ENCODE measurements at regions not wholly inside any gene's neighbourhood (a gene's known extent, or its start where the extent isn't known, plus 50 kb on each side); places are given as distances from the start of the nearest gene placed in this dataset.
"Not testable (repeated sequence)": the region's sequence is repeated elsewhere in the genome, so short reads cannot be mapped to it uniquely, and the experiment has no call there.

DNA sequence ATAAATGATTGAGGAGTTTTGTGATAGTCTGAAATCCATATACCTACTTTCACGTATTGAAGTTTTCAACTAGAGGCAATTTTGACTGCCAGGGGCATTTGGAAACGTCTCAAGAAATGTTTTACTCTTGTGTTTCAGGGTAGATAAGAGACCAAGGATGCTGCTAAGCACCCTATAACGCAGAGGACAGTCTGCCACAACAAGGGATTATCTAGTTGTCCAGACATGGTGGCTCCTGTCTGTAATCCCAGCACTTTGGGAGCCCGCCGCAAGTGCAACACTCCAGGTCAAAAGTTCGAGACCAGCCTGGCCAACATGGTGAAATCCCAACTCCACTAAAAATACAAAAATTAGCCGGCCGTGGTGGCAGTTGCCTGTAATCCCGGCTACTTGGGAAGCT, 133.7 kb upstream of the CCNG1 start:
- H3K27me3 ChIP-seq (ENCODE audit: control insufficient read depth, insufficient read depth, low read length) = no peaks in the 10 kb centered on the region
- no peak overlapping the region for H3K4me3 ChIP-seq (ENCODE audit: low read depth, low read length)
- no peak for DNase-seq (ENCODE audit: low read depth)
- no peak for TF ChIP-seq CTCF (IDR thresholded peaks at IDR 0.05; ENCODE audit: insufficient read depth, low read length, poor library complexity, severe bottlenecking)
- no peaks in the 10 kb centered on the region for H3K36me3 ChIP-seq (ENCODE audit: control insufficient read depth, insufficient read depth, low read length)

- Histone ChIP-seq H3K4me3 (ENCODE audit: low read depth, low read length) (no peak overlapping the region), H3K36me3 (ENCODE audit: control insufficient read depth, insufficient read depth, low read length) (no peaks in the 10 kb centered on the region), H3K27me3 (ENCODE audit: control insufficient read depth, insufficient read depth, low read length) (no peaks in the 10 kb centered on the region)
- TF ChIP-seq CTCF (IDR thresholded peaks at IDR 0.05; ENCODE audit: insufficient read depth, low read length, poor library complexity, severe bottlenecking) = no peak
- no peak for DNase-seq (ENCODE audit: low read depth)
Measured at GRCh38 chr5:163305655-163306054, 131.7 kb upstream of the CCNG1 start.

- Histone ChIP-seq H3K36me3 (ENCODE audit: control insufficient read depth, insufficient read depth, low read length) (no peaks in the 10 kb centered on the region), H3K27me3 (ENCODE audit: control insufficient read depth, insufficient read depth, low read length) (no peaks in the 10 kb centered on the region), H3K4me3 (ENCODE audit: low read depth, low read length) (no peak overlapping the region)
- TF ChIP-seq CTCF (IDR thresholded peaks at IDR 0.05; ENCODE audit: insufficient read depth, low read length, poor library complexity, severe bottlenecking) = peak; percentile 49
- DNase-seq (ENCODE audit: low read depth) = no peak
Measured at GRCh38 chr5:163306421-163306820, 131.0 kb upstream of the CCNG1 start.

GRCh38 chr5:163309914-163310313, 127.5 kb upstream of the CCNG1 start:
- no peak for TF ChIP-seq CTCF (IDR thresholded peaks at IDR 0.05; ENCODE audit: insufficient read depth, low read length, poor library complexity, severe bottlenecking)

DNA sequence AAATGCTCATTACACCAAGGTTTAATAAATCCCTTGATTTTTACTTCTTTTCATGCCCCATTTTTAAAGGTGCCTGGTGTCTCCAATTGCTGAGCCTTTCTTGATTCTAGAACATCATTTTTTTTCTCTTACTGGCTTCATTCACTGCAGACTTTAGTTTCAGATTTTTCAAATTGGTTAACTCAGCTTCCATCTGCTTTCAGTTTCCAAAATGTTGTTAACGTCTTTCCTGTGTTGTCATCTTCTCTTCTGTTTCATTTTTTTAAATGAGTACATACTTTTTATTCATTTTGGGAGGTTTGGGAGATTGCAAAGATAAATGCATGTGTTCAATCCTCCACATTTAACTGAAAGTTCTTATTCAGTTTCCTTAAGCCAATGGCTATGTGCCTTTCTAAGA, 126.4 kb upstream of the CCNG1 start:
- no peak for TF ChIP-seq CTCF (IDR thresholded peaks at IDR 0.05; ENCODE audit: insufficient read depth, low read length, poor library complexity, severe bottlenecking)
- Histone ChIP-seq H3K36me3 (ENCODE audit: control insufficient read depth, insufficient read depth, low read length) (no peaks in the 10 kb centered on the region), H3K4me3 (ENCODE audit: low read depth, low read length) (no peak overlapping the region), H3K27me3 (ENCODE audit: control insufficient read depth, insufficient read depth, low read length) (no peaks in the 10 kb centered on the region)
- no peak for DNase-seq (ENCODE audit: low read depth)

More at GRCh38 chr5:163309914-163310313, 127.5 kb upstream of the CCNG1 start:
- DNase-seq (ENCODE audit: low read depth) = no peak
- no peaks in the 10 kb centered on the region for H3K27me3 ChIP-seq (ENCODE audit: control insufficient read depth, insufficient read depth, low read length)
- H3K36me3 ChIP-seq (ENCODE audit: control insufficient read depth, insufficient read depth, low read length) = no peaks in the 10 kb centered on the region
- no peak overlapping the region for H3K4me3 ChIP-seq (ENCODE audit: low read depth, low read length)

GRCh38 chr5:163312598-163312997, 124.8 kb upstream of the CCNG1 start:
- H3K36me3 ChIP-seq (ENCODE audit: control insufficient read depth, insufficient read depth, low read length) = no peaks in the 10 kb centered on the region
- no peak for TF ChIP-seq CTCF (IDR thresholded peaks at IDR 0.05; ENCODE audit: insufficient read depth, low read length, poor library complexity, severe bottlenecking)

DNA sequence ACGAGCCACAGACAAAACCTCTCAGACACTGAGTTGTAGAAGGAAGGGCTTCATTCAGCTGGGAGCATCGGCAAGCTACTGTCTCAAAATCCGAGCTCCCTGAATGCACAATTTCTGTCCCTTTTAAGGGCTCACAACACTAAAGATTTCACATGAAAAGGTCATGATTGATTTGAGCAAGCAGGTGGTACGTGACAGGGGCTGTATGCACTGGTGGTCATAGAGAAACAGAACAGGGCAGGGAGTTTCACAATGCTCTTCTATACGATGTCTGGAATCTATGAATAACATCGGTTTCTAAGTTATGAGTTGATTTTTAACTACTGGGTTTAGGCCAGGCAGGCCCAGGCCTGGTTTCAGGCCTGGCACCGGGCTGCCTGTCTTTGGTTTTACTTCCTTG, 124.3 kb upstream of the CCNG1 start:
- not testable (repeated sequence) for H3K27me3 ChIP-seq (ENCODE audit: control insufficient read depth, insufficient read depth, low read length); H3K4me3 ChIP-seq (ENCODE audit: low read depth, low read length); H3K36me3 ChIP-seq (ENCODE audit: control insufficient read depth, insufficient read depth, low read length); DNase-seq (ENCODE audit: low read depth)

More at GRCh38 chr5:163312598-163312997, 124.8 kb upstream of the CCNG1 start:
- H3K4me3 ChIP-seq (ENCODE audit: low read depth, low read length) = no peak overlapping the region
- no peaks in the 10 kb centered on the region for H3K27me3 ChIP-seq (ENCODE audit: control insufficient read depth, insufficient read depth, low read length)
- DNase-seq (ENCODE audit: low read depth) = no peak

DNA sequence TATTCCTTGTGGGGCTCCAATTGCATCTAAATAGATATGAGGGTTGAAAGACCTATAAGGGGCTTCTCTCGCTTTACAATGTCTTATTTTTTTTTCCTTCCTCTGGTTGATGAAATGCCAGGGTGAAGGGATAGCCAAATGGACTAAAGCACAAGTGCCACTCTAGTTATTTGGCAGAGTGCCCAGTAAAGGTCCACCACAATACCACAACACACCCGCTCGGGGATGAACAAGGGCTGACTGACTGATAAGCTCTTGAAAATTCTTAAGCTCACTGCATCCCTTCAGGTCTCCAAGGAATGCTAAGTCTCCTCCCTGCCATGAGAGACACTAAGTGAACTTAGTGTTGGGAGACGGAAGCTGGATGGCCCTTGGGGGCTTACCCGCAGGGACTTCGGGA, 121.0 kb upstream of the CCNG1 start:
- not testable (repeated sequence) for H3K36me3 ChIP-seq (ENCODE audit: control insufficient read depth, insufficient read depth, low read length); H3K27me3 ChIP-seq (ENCODE audit: control insufficient read depth, insufficient read depth, low read length); H3K4me3 ChIP-seq (ENCODE audit: low read depth, low read length); DNase-seq (ENCODE audit: low read depth)
